ENCODE measurements at regions not wholly inside any gene's neighbourhood (a gene's known extent, or its start where the extent isn't known, plus 50 kb on each side); places are given as distances from the start of the nearest gene placed in this dataset.

DNA sequence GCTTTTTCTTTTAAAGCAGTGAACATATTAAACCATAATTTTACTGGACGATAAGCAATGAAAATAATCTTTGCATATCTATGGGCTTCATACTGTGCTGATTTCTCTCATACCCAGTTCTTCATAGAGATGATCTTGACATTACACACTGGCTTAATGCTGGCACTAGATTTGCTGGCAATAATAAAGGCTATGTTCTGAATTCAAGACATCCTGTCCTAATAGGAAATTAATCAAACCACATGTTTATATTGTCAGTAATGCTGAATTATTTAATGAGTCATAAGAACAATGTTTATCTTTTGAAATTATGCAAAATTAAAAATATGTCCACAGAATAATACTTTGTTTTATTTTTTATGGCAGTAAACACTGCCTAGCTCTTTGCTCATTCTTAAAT lies 643.2 kb downstream of the OTOL1 start:
- no peaks in the 10 kb centered on the region for H3K27me3 ChIP-seq (ENCODE audit: control insufficient read depth in 2 of 2, insufficient read depth in 2 of 2, low read length in 2 of 2)
- no peak overlapping the region for H3K4me3 ChIP-seq (replicated peaks in 1 of 3; ENCODE audit: low read depth in 2 of 3, low read length in 3 of 3)
- H2AFZ ChIP-seq (ENCODE audit: insufficient read depth, low read depth, low read length, poor library complexity, severe bottlenecking): no peak overlapping the region
- Mint-ChIP-seq H3K9me3 (peaks cover 0 to 3% (median 0%) of the 10 kb centered on the region in 7 donors), H3K36me3 (no peaks in the 10 kb centered on the region), H3K27ac (no peak overlapping the region), H3K4me3 (no peak overlapping the region), H3K4me1 (no peaks in the 10 kb centered on the region), H3K27me3 (ENCODE audit: low read depth in 3 of 3) (no peaks in the 10 kb centered on the region)
- no peaks in the 10 kb centered on the region for H3K4me1 ChIP-seq (ENCODE audit: control insufficient read depth in 1 of 2, insufficient read depth in 2 of 2, low read length in 2 of 2)
- no peaks in the 10 kb centered on the region for H3K79me2 ChIP-seq (ENCODE audit: insufficient read depth, low read length)
- H3K9ac ChIP-seq (ENCODE audit: insufficient read depth, low read length, poor library complexity, severe bottlenecking): no peak overlapping the region
- no peaks in the 10 kb centered on the region for H4K20me1 ChIP-seq (ENCODE audit: insufficient read depth, low read length)
- no peaks in the 10 kb centered on the region for H3K9me3 ChIP-seq (replicated peaks in 1 of 2; ENCODE audit: control insufficient read depth in 1 of 2, insufficient read depth in 1 of 2, low read length in 2 of 2)
- no peaks in the 10 kb centered on the region for H3K36me3 ChIP-seq (replicated peaks in 1 of 2; ENCODE audit: control insufficient read depth in 1 of 2, insufficient read depth in 2 of 2, low read length in 2 of 2)
- intact Hi-C loops (cut with micrococcal nuclease): no loop called here
- no peak overlapping the region for H3K4me2 ChIP-seq (replicated peaks; ENCODE audit: extremely low read depth, low read length, poor library complexity, severe bottlenecking)
- no CpG with 5 or more reads among the region's 1 CpG for WGBS (ENCODE audit: insufficient coverage)
- no peak overlapping the region for H3K27ac ChIP-seq (ENCODE audit: low read depth in 1 of 2, low read length in 2 of 2)
- DNase-seq: no peak
- TF ChIP-seq, protein P1, sequence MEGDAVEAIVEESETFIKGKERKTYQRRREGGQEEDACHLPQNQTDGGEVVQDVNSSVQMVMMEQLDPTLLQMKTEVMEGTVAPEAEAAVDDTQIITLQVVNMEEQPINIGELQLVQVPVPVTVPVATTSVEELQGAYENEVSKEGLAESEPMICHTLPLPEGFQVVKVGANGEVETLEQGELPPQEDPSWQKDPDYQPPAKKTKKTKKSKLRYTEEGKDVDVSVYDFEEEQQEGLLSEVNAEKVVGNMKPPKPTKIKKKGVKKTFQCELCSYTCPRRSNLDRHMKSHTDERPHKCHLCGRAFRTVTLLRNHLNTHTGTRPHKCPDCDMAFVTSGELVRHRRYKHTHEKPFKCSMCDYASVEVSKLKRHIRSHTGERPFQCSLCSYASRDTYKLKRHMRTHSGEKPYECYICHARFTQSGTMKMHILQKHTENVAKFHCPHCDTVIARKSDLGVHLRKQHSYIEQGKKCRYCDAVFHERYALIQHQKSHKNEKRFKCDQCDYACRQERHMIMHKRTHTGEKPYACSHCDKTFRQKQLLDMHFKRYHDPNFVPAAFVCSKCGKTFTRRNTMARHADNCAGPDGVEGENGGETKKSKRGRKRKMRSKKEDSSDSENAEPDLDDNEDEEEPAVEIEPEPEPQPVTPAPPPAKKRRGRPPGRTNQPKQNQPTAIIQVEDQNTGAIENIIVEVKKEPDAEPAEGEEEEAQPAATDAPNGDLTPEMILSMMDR (IDR thresholded peaks at IDR 0.05): no peak

DNA sequence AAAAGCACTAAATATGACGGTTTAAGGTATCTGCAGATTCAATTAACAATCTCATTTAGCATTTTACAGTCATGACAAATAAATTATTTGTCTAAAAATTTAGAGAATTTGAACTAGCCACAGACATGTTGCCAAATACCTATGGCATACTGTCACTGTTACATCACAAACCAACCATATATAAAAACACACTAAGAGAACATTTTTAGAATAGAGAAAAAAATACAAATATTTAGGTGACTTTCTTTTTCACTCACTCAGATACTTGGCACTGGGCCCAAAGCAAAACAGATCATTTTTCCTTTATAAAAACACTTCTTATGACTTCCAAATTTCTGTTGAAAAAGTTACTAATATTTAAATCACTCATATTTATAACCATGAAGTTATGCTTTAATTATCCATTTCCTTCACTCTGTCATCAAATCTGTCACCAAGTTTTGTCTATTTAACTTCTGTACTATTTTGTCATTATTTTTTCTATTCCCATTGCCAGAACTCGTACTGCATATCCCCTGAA lies 644.7 kb downstream of the OTOL1 start:
- Histone ChIP-seq H2AFZ (ENCODE audit: insufficient read depth, low read depth, low read length, poor library complexity, severe bottlenecking) (no peak overlapping the region), H3K4me1 (ENCODE audit: control insufficient read depth in 1 of 2, insufficient read depth in 2 of 2, low read length in 2 of 2) (no peaks in the 10 kb centered on the region), H3K27ac (ENCODE audit: low read depth in 1 of 2, low read length in 2 of 2) (no peak overlapping the region), H3K36me3 (replicated peaks in 1 of 2; ENCODE audit: control insufficient read depth in 1 of 2, insufficient read depth in 2 of 2, low read length in 2 of 2) (no peaks in the 10 kb centered on the region), H3K4me2 (replicated peaks; ENCODE audit: extremely low read depth, low read length, poor library complexity, severe bottlenecking) (no peak overlapping the region), H3K4me3 (replicated peaks in 1 of 3; ENCODE audit: low read depth in 2 of 3, low read length in 3 of 3) (no peak overlapping the region), H3K9ac (ENCODE audit: insufficient read depth, low read length, poor library complexity, severe bottlenecking) (no peak overlapping the region), H3K79me2 (ENCODE audit: insufficient read depth, low read length) (no peaks in the 10 kb centered on the region), H3K9me3 (replicated peaks in 1 of 2; ENCODE audit: control insufficient read depth in 1 of 2, insufficient read depth in 1 of 2, low read length in 2 of 2) (no peaks in the 10 kb centered on the region), H4K20me1 (ENCODE audit: insufficient read depth, low read length) (no peaks in the 10 kb centered on the region), H3K27me3 (ENCODE audit: control insufficient read depth in 2 of 2, insufficient read depth in 2 of 2, low read length in 2 of 2) (no peaks in the 10 kb centered on the region)
- H3K4me1 Mint-ChIP-seq: no peaks in the 10 kb centered on the region
- no peak for DNase-seq
- intact Hi-C loops (cut with micrococcal nuclease): no loop called here
- H3K4me3 Mint-ChIP-seq: no peak overlapping the region
- TF ChIP-seq, protein P1 (IDR thresholded peaks at IDR 0.05): no peak
- no peaks in the 10 kb centered on the region for H3K27me3 Mint-ChIP-seq (ENCODE audit: low read depth in 3 of 3)
- no CpG with 5 or more reads among the region's 2 CpGs for WGBS (ENCODE audit: insufficient coverage)
- no peaks in the 10 kb centered on the region for H3K36me3 Mint-ChIP-seq
- H3K27ac Mint-ChIP-seq: no peak overlapping the region
- peaks cover 0 to 3% (median 0%) of the 10 kb centered on the region in 7 donors for H3K9me3 Mint-ChIP-seq

Data from CD14-positive monocyte (primary cell).